Erythroblast (primary cell): ENCODE measurements at regions not wholly inside any gene's neighbourhood (a gene's known extent, or its start where the extent isn't known, plus 50 kb on each side); places are given as distances from the start of the nearest gene placed in this dataset.

Experiments
- GATA1 ChIP-seq: IDR thresholded peaks from 2 replicates; pipeline ENCODE4 v1.6.1; 2011; ENCODE audit warnings: low read depth, mild to moderate bottlenecking, control low read depth, low read length, moderate library complexity
- POLR2A ChIP-seq: IDR thresholded peaks from 2 replicates; pipeline ENCODE4 v1.6.1; 2011; ENCODE audit warnings: mild to moderate bottlenecking, low read length

DNA sequence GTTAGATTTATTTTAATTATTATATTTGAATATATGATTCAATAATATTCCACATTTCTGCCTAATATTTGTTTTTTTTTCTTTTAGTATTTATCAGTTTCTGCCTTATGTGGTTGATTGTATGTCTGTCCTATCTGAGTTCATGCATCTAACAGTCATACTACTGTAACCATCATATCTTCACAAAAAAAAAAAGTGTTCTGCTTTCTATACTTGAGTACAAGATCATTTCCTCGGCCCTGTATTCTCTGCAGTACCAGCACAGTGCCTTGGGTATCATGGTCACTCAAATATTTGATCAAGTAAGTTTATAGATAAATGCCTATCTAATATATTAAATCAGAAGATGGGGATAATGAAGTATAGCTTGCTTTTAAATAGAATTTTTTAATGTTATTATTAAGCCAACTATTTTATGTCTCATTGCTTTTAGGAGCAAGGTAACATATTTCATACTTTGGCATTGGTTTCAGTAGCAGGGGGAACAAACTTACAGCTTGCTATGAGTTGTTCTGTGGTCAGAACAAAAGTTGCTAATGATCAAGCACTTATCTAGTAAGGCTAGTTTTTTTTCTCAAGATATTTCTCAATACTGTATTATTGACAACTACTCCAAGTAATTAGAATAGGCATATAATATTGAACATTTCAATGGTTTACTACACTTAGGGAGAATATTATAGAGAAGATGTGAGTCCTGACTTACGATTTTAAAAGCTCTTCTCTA, 290.5 kb upstream of the FBXO33 start:
- TF ChIP-seq POLR2A (no peak), GATA1 (no peak)
